Endothelial cell of umbilical vein (primary cell): ENCODE measurements at regions not wholly inside any gene's neighbourhood (a gene's known extent, or its start where the extent isn't known, plus 50 kb on each side); places are given as distances from the start of the nearest gene placed in this dataset.

ENCODE experiments used
- BruUV-seq: library from RNA; stranded (reverse); fragments of 400-500 nt; replicated peaks from 2 replicates; lab custom pipeline; 2021; lab: Mats Ljungman, UMichigan
- CTCF ChIA-PET: fragments of 300-600, 350-600 bp; sonication (Branson Sonifier 250); formaldehyde crosslinking; loops from one replicate; lab custom pipeline; 2021; ENCODE audit warnings: antibody characterized with exemption, inconsistent platforms; lab: Charles Lee
- POLR2A ChIA-PET: fragments of 300-600, 350-600 bp; sonication (Branson Sonifier 250); formaldehyde crosslinking; loops from one replicate; lab custom pipeline; 2021; ENCODE audit warnings: antibody characterized with exemption, inconsistent platforms; lab: Charles Lee
- DNase-seq: peaks from one replicate; pipeline ENCODE4 v3.0.0-alpha.2; 2011; ENCODE audit warnings: low read depth, low spot score
- FAIRE-seq: peaks from 2 replicates; lab custom pipeline; 2011; peaks lifted over from hg19 to GRCh38; lab: Jason Lieb, UNC
- H2AFZ ChIP-seq: 2 replicates; pipeline ENCODE4 v1.6.0; 2012; ENCODE audit warnings: low read depth, low read length, control low read depth, inconsistent platforms
- H3K27ac ChIP-seq: 2 replicates; pipeline ENCODE4 v1.5.1; 2011; ENCODE audit warnings: low read depth, mild to moderate bottlenecking, control low read depth, low read length, moderate library complexity; ENCODE audit not compliant: insufficient read depth
- H3K27me3 ChIP-seq, 2 experiments: 2 replicates each; pipeline versions ENCODE4 v1.6.0 to v1.6.1; 2011; ENCODE audit warnings: low read length in 2 of 2, mixed read lengths in 1 of 2; ENCODE audit not compliant: control insufficient read depth in 2 of 2, insufficient read depth in 2 of 2
- H3K36me3 ChIP-seq, 2 experiments: 2 replicates in 1 of 2; 3 replicates in 1 of 2; pipeline ENCODE4 v1.5.1; 2011; ENCODE audit warnings: low read length in 2 of 2, mild to moderate bottlenecking in 1 of 2, moderate library complexity in 1 of 2; ENCODE audit not compliant: control insufficient read depth in 2 of 2, insufficient read depth in 2 of 2; ENCODE audit errors: extremely low read depth in 1 of 2
- H3K4me1 ChIP-seq: 3 replicates; pipeline ENCODE4 v1.5.1; 2011; ENCODE audit warnings: mild to moderate bottlenecking, low read length; ENCODE audit not compliant: control insufficient read depth, insufficient read depth; ENCODE audit errors: extremely low read depth
- H3K4me2 ChIP-seq: 2 replicates; pipeline ENCODE4 v1.6.1; 2011; ENCODE audit warnings: low read length, control low read depth, mixed read lengths; ENCODE audit not compliant: insufficient read depth
- H3K4me3 ChIP-seq, 3 experiments: fragments of 200-600 bp in 1 of 3; sonication (generic), shearing (Covaris generic) in 1 of 3; replicated peaks in 1 of 3; 2 replicates each; pipeline ENCODE4 v1.5.1; 2011 to 2016; ENCODE audit warnings: control low read depth in 3 of 3, low read length in 3 of 3, mild to moderate bottlenecking in 2 of 3, inconsistent platforms in 1 of 3, low read depth in 1 of 3, moderate library complexity in 1 of 3; ENCODE audit not compliant: insufficient read depth in 1 of 3
- H3K79me2 ChIP-seq: 2 replicates; pipeline ENCODE4 v1.6.0; 2012; ENCODE audit warnings: low read length, inconsistent platforms; ENCODE audit not compliant: control insufficient read depth, insufficient read depth
- H3K9ac ChIP-seq: replicated peaks from 2 replicates; pipeline ENCODE3; 2011; ENCODE audit warnings: low read length, control low read depth; ENCODE audit not compliant: insufficient read depth; ENCODE audit errors: extremely low read depth
- H3K9me1 ChIP-seq: replicated peaks from 3 replicates; pipeline ENCODE4 v1.6.0; 2011; ENCODE audit warnings: mild to moderate bottlenecking, low read length; ENCODE audit not compliant: control insufficient read depth, insufficient read depth; ENCODE audit errors: extremely low read depth
- H3K9me3 ChIP-seq: replicated peaks from 2 replicates; pipeline ENCODE4 v1.5.1; 2012; ENCODE audit warnings: low read length, inconsistent platforms; ENCODE audit not compliant: control insufficient read depth, insufficient read depth
- H4K20me1 ChIP-seq: replicated peaks from 2 replicates; pipeline ENCODE3; 2011; ENCODE audit warnings: mild to moderate bottlenecking, low read length; ENCODE audit not compliant: control insufficient read depth, insufficient read depth; ENCODE audit errors: extremely low read depth
- EZH2 ChIP-seq: IDR thresholded peaks from 2 replicates; pipeline ENCODE4 v1.6.1; 2012; ENCODE audit warnings: borderline replicate concordance, low read depth, mild to moderate bottlenecking, moderate library complexity, low read length, inconsistent platforms; ENCODE audit not compliant: severe bottlenecking
- FOS ChIP-seq: IDR thresholded peaks from 2 replicates; pipeline ENCODE4 v1.6.1; 2011; ENCODE audit warnings: mild to moderate bottlenecking, low read length, moderate library complexity, borderline replicate concordance; ENCODE audit not compliant: insufficient read depth
- GATA2 ChIP-seq: IDR thresholded peaks from 2 replicates; pipeline ENCODE4 v1.7.0; 2011; ENCODE audit warnings: low read depth, mild to moderate bottlenecking, moderate library complexity, mixed read lengths, low read length; ENCODE audit not compliant: insufficient read length, insufficient read depth
- dilution Hi-C: fragments of 300-500 bp; cut with MboI; formaldehyde crosslinking; loops from one replicate; pipeline ENCODE4 v1.15.0; 2019; ENCODE audit warnings: low sequenced_read_pairs; ENCODE audit not compliant: extremely low pct_ligation_motif_present
- intact Hi-C: fragments of 100-400 bp; cut with micrococcal nuclease; formaldehyde crosslinking; loops from one replicate; pipeline ENCODE4 v1.10.0; 2022
- TF ChIP-seq, protein P1 (sequence below): IDR thresholded peaks from 2 replicates; pipeline ENCODE4 v1.6.1; 2011; ENCODE audit not compliant: insufficient read depth, insufficient read length
- TF ChIP-seq, protein P2 (sequence below), 2 donors: IDR thresholded peaks; 1 replicate in 1 of 2; 2 replicates in 1 of 2; pipeline ENCODE4 v1.5.1; 2011; ENCODE audit warnings: low read length in 2 of 2, mild to moderate bottlenecking in 2 of 2, moderate library complexity in 2 of 2, control low read depth in 1 of 2, inconsistent platforms in 1 of 2, low read depth in 1 of 2; ENCODE audit not compliant: insufficient read depth in 1 of 2; ENCODE audit errors: extremely low read depth in 1 of 2

DNA sequence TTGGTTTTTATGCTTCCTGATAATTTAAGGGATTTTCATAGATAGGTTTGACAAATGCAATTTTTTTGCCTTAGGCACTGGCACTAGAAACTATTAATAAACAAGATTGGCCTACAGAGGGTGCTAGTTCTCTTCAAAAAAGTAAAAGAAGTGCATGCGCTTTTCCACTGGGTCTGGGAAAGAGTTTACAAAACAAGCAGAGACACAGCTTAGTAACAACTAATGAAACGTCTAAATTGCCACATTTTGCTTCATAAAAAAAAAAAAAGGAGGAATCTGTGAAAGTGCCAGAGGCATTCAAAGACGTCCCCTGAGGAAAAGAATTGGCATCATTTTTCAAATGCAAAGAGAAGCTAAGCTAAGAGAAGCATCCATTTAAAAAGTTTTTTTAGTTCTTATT lies 58.3 kb upstream of the EEA1 start:
- Histone ChIP-seq H3K27me3 (no peaks in the 10 kb centered on the region), H2AFZ (peak overlapping the region; percentile 29), H3K27ac (no peak overlapping the region), H3K4me3 (no peak overlapping the region), H3K79me2 (no peaks in the 10 kb centered on the region), H3K4me2 (no peak overlapping the region), H4K20me1 (no peaks in the 10 kb centered on the region), H3K9me1 (no peaks in the 10 kb centered on the region), H3K4me1 (peaks cover 4% of the 10 kb centered on the region), H3K36me3 (no peaks in the 10 kb centered on the region), H3K9me3 (no peaks in the 10 kb centered on the region), H3K9ac (no peak overlapping the region)
- FAIRE-seq (peak; percentile 91), DNase-seq (peak; percentile 82)
- intact Hi-C loops: loop anchor here (1.0 to 5.0 kb wide), 10 partner anchors 37 to 1115 kb away; partner anchors contain the start of gene EEA1
- no TSS peak for BruUV-seq
- ChIA-PET CTCF (interaction anchor here (0.6 to 6.0 kb wide), 69 partner anchors 9 to 1115 kb away, joined by 3 to 109 read pairs (median 4); partner anchors contain the start of genes EEA1 and UBE2N), POLR2A (interaction anchor here (0.7 kb wide), 1 partner anchor 422 kb away, joined by 4 read pairs; no protein-coding TSS in a partner anchor)
- TF ChIP-seq, protein P1, sequence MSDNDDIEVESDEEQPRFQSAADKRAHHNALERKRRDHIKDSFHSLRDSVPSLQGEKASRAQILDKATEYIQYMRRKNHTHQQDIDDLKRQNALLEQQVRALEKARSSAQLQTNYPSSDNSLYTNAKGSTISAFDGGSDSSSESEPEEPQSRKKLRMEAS: no peak
- TF ChIP-seq FOS (no peak), GATA2 (no peak), EZH2 (no peak)
- TF ChIP-seq, protein P2, sequence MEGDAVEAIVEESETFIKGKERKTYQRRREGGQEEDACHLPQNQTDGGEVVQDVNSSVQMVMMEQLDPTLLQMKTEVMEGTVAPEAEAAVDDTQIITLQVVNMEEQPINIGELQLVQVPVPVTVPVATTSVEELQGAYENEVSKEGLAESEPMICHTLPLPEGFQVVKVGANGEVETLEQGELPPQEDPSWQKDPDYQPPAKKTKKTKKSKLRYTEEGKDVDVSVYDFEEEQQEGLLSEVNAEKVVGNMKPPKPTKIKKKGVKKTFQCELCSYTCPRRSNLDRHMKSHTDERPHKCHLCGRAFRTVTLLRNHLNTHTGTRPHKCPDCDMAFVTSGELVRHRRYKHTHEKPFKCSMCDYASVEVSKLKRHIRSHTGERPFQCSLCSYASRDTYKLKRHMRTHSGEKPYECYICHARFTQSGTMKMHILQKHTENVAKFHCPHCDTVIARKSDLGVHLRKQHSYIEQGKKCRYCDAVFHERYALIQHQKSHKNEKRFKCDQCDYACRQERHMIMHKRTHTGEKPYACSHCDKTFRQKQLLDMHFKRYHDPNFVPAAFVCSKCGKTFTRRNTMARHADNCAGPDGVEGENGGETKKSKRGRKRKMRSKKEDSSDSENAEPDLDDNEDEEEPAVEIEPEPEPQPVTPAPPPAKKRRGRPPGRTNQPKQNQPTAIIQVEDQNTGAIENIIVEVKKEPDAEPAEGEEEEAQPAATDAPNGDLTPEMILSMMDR (IDR thresholded peaks at IDR 0.05; ENCODE audit: extremely low read depth in 1 of 2, insufficient read depth in 1 of 2, low read depth in 1 of 2, low read length in 2 of 2): peak; percentile 28 to 30
- dilution Hi-C loops: no loop called here
